ENCODE measurements at regions not wholly inside any gene's neighbourhood (a gene's known extent, or its start where the extent isn't known, plus 50 kb on each side); places are given as distances from the start of the nearest gene placed in this dataset.
A peak's percentile ranks its signal among the peaks of the same experiment; 100 is the strongest.

- Histone ChIP-seq H3K4me1 (no peaks in the 10 kb centered on the region), H3K9me3 (no peaks in the 10 kb centered on the region), H3K4me3 (no peak overlapping the region), H3K27me3 (no peaks in the 10 kb centered on the region), H3K36me3 (no peaks in the 10 kb centered on the region), H3K27ac (no peak overlapping the region)
- peak; percentile 72 for ATAC-seq
- TF ChIP-seq CTCF (IDR thresholded peaks at IDR 0.05) = peak; percentile 48
- intact Hi-C loops (cut with DNase I) = no loop called here
- no peak for DNase-seq
These were observed 482.9 kb downstream of the AGTPBP1 start for GRCh38 chr9:85258823-85259370.

GRCh38 chr9:85258236-85258635, 483.5 kb downstream of the AGTPBP1 start:
- no peak for DNase-seq
- H3K27ac ChIP-seq = no peak overlapping the region
- no peak overlapping the region for H3K4me3 ChIP-seq
- no peak for ATAC-seq
- no peaks in the 10 kb centered on the region for H3K36me3 ChIP-seq
- TF ChIP-seq CTCF (IDR thresholded peaks at IDR 0.05) = no peak
- H3K9me3 ChIP-seq = no peaks in the 10 kb centered on the region
- intact Hi-C loops (cut with DNase I) = no loop called here
- H3K4me1 ChIP-seq = no peaks in the 10 kb centered on the region
- H3K27me3 ChIP-seq = no peaks in the 10 kb centered on the region

GRCh38 chr9:85249313-85249621, 492.5 kb downstream of the AGTPBP1 start:
- DNase-seq (no peak), ATAC-seq (no peak)
- no peak overlapping the region for H3K27ac ChIP-seq
- no peak overlapping the region for H3K4me3 ChIP-seq
- no peaks in the 10 kb centered on the region for H3K36me3 ChIP-seq
- no peak for TF ChIP-seq CTCF (IDR thresholded peaks at IDR 0.05)
- no peaks in the 10 kb centered on the region for H3K27me3 ChIP-seq
- intact Hi-C loops (cut with DNase I) = no loop called here
- no peaks in the 10 kb centered on the region for H3K9me3 ChIP-seq
- H3K4me1 ChIP-seq = no peaks in the 10 kb centered on the region

- no peaks in the 10 kb centered on the region for H3K36me3 ChIP-seq
- H3K27me3 ChIP-seq = no peaks in the 10 kb centered on the region
- ATAC-seq (no peak), DNase-seq (no peak)
- H3K9me3 ChIP-seq = no peaks in the 10 kb centered on the region
- TF ChIP-seq CTCF (IDR thresholded peaks at IDR 0.05) = no peak
- H3K4me3 ChIP-seq = no peak overlapping the region
- no peaks in the 10 kb centered on the region for H3K4me1 ChIP-seq
- intact Hi-C loops (cut with DNase I) = no loop called here
- no peak overlapping the region for H3K27ac ChIP-seq
These were observed 493.0 kb downstream of the AGTPBP1 start for GRCh38 chr9:85248514-85249312.

GRCh38 chr9:85246541-85246940, 495.2 kb downstream of the AGTPBP1 start:
- H3K4me1 ChIP-seq = no peaks in the 10 kb centered on the region
- H3K9me3 ChIP-seq = no peaks in the 10 kb centered on the region
- DNase-seq (no peak), ATAC-seq (no peak)
- H3K27ac ChIP-seq = no peak overlapping the region
- intact Hi-C loops (cut with DNase I) = no loop called here
- H3K27me3 ChIP-seq = no peaks in the 10 kb centered on the region
- H3K4me3 ChIP-seq = no peak overlapping the region
- no peaks in the 10 kb centered on the region for H3K36me3 ChIP-seq
- TF ChIP-seq CTCF (IDR thresholded peaks at IDR 0.05) = no peak
